Nucleus accumbens (tissue), 56 donors: ENCODE measurements at regions not wholly inside any gene's neighbourhood (a gene's known extent, or its start where the extent isn't known, plus 50 kb on each side); places are given as distances from the start of the nearest gene placed in this dataset.

Experiments used
- DNase-seq, 56 donors: peaks; one replicate each; lab custom pipeline; 2025; lab: John Stamatoyannopoulos, UW

GRCh38 chr4:41865306-41865980, 69.8 kb upstream of the TMEM33 start:
- no peak for DNase-seq

- DNase-seq: no peak
These were observed 76.1 kb upstream of the TMEM33 start for GRCh38 chr4:41859087-41859486.

GRCh38 chr4:41857226-41857641, 78.0 kb upstream of the TMEM33 start:
- DNase-seq: no peak

- no peak for DNase-seq
These were observed 78.4 kb upstream of the TMEM33 start for GRCh38 chr4:41856797-41857196.

GRCh38 chr4:41853973-41854372, 81.3 kb upstream of the TMEM33 start:
- no peak for DNase-seq

GRCh38 chr4:41852229-41852628, 83.0 kb upstream of the TMEM33 start:
- no peak for DNase-seq

- DNase-seq: no peak
These were observed 83.6 kb upstream of the TMEM33 start for GRCh38 chr4:41851621-41852020.

- DNase-seq: no peak
These were observed 90.9 kb upstream of the TMEM33 start for GRCh38 chr4:41844327-41844726.

- no peak for DNase-seq
These were observed 91.7 kb upstream of the PHOX2B start for GRCh38 chr4:41839916-41840854.

- no peak for DNase-seq
These were observed 90.1 kb upstream of the PHOX2B start for GRCh38 chr4:41838590-41838989.

GRCh38 chr4:41835321-41835995, 86.9 kb upstream of the PHOX2B start:
- no peak for DNase-seq

- no peak for DNase-seq
These were observed 84.4 kb upstream of the PHOX2B start for GRCh38 chr4:41832961-41833360.

GRCh38 chr4:41822325-41822724, 73.8 kb upstream of the PHOX2B start:
- DNase-seq: no peak

- DNase-seq: no peak
These were observed 71.9 kb upstream of the PHOX2B start for GRCh38 chr4:41820473-41820872.

- DNase-seq: no peak
These were observed 71.1 kb upstream of the PHOX2B start for GRCh38 chr4:41819621-41820020.

- no peak for DNase-seq
These were observed 66.9 kb upstream of the PHOX2B start for GRCh38 chr4:41815473-41815872.

- no peak for DNase-seq
These were observed 66.0 kb upstream of the PHOX2B start for GRCh38 chr4:41814565-41814964.

- no peak for DNase-seq
These were observed 58.3 kb upstream of the PHOX2B start for GRCh38 chr4:41806807-41807206.

GRCh38 chr4:41802590-41802989, 54.1 kb upstream of the PHOX2B start:
- DNase-seq: no peak

GRCh38 chr4:41799126-41799525, 50.6 kb upstream of the PHOX2B start:
- no peak for DNase-seq
